ENCODE measurements at regions not wholly inside any gene's neighbourhood (a gene's known extent, or its start where the extent isn't known, plus 50 kb on each side); places are given as distances from the start of the nearest gene placed in this dataset.

GRCh38 chr11:41842673-41843072, 383.2 kb upstream of the LRRC4C start:
- TF ChIP-seq CTCF (IDR thresholded peaks at IDR 0.05) (no peak), POLR2A (IDR thresholded peaks at IDR 0.05) (no peak)
